HUDEP-2 (cell line): ENCODE measurements at regions not wholly inside any gene's neighbourhood (a gene's known extent, or its start where the extent isn't known, plus 50 kb on each side); places are given as distances from the start of the nearest gene placed in this dataset.
"Not testable (repeated sequence)": the region's sequence is repeated elsewhere in the genome, so short reads cannot be mapped to it uniquely, and the experiment has no call there.

Experiments
- DNase-seq, 76 experiments: peaks; one replicate each; lab custom pipeline; 2025; ENCODE audit not compliant: unreplicated experiment in 76 of 76; lab: John Stamatoyannopoulos, UW

- no peak for DNase-seq
Observed at GRCh38 chr11:69205743-69206612, 50.2 kb downstream of the SMIM38 start.

GRCh38 chr11:69206613-69206965 is 50.9 kb downstream of the SMIM38 start:
- DNase-seq: not testable (repeated sequence)

- no peak for DNase-seq
Observed at GRCh38 chr11:69207165-69207889, 51.6 kb downstream of the SMIM38 start.

GRCh38 chr11:69208190-69209037 is 52.7 kb downstream of the SMIM38 start:
- no peak for DNase-seq

GRCh38 chr11:69209038-69209350 is 53.3 kb downstream of the SMIM38 start:
- no peak for DNase-seq

- DNase-seq: no peak
Observed at GRCh38 chr11:69209421-69210309, 53.9 kb downstream of the SMIM38 start.

- peak in 5 of 76 experiments; percentile 2 to 14 (median 3) for DNase-seq
Observed at GRCh38 chr11:69210310-69211035, 54.7 kb downstream of the SMIM38 start.

- no peak for DNase-seq
Observed at GRCh38 chr11:69211540-69211919, 55.8 kb downstream of the SMIM38 start.

- DNase-seq: no peak
Observed at GRCh38 chr11:69211920-69212797, 56.4 kb downstream of the SMIM38 start.

GRCh38 chr11:69212798-69213110 is 57.0 kb downstream of the SMIM38 start:
- DNase-seq: no peak

- no peak for DNase-seq
Observed at GRCh38 chr11:69213316-69213715, 57.6 kb downstream of the SMIM38 start.

- DNase-seq: no peak
Observed at GRCh38 chr11:69213964-69214363, 58.2 kb downstream of the SMIM38 start.

- no peak for DNase-seq
Observed at GRCh38 chr11:69215216-69215615, 59.5 kb downstream of the SMIM38 start.

GRCh38 chr11:69215784-69216415 is 60.2 kb downstream of the SMIM38 start:
- no peak for DNase-seq

GRCh38 chr11:69216647-69217051 is 60.9 kb downstream of the SMIM38 start:
- no peak for DNase-seq

GRCh38 chr11:69217276-69218105 is 61.8 kb downstream of the SMIM38 start:
- no peak for DNase-seq

- no peak for DNase-seq
Observed at GRCh38 chr11:69218271-69218682, 62.5 kb downstream of the SMIM38 start.
